Ishikawa (cell line): ENCODE measurements at regions not wholly inside any gene's neighbourhood (a gene's known extent, or its start where the extent isn't known, plus 50 kb on each side); places are given as distances from the start of the nearest gene placed in this dataset.

Experiments
- CEBPB ChIP-seq: IDR thresholded peaks from 2 replicates; pipeline ENCODE4 v1.6.1; 2012
- EGR1 ChIP-seq: IDR thresholded peaks from 2 replicates; pipeline ENCODE4 v1.6.1; 2012
- EP300 ChIP-seq: IDR thresholded peaks from 2 replicates; pipeline ENCODE4 v1.6.1; 2012; ENCODE audit warnings: borderline replicate concordance
- FOXM1 ChIP-seq: IDR thresholded peaks from 2 replicates; pipeline ENCODE4 v1.6.1; 2012; ENCODE audit warnings: low read depth, borderline replicate concordance
- MAX ChIP-seq: IDR thresholded peaks from 2 replicates; pipeline ENCODE4 v1.6.1; 2012
- NFIC ChIP-seq: IDR thresholded peaks from 2 replicates; pipeline ENCODE4 v1.6.1; 2012
- RAD21 ChIP-seq: IDR thresholded peaks from 2 replicates; pipeline ENCODE4 v1.6.1; 2012; ENCODE audit warnings: low read depth
- REST ChIP-seq: IDR thresholded peaks from 2 replicates; pipeline ENCODE4 v1.6.1; 2012; ENCODE audit warnings: low read depth, mild to moderate bottlenecking
- TAF1 ChIP-seq: IDR thresholded peaks from 2 replicates; pipeline ENCODE4 v1.6.1; 2012; ENCODE audit warnings: low read depth, mild to moderate bottlenecking
- TEAD4 ChIP-seq: IDR thresholded peaks from 2 replicates; pipeline ENCODE4 v1.6.1; 2012
- USF1 ChIP-seq: IDR thresholded peaks from 2 replicates; pipeline ENCODE4 v1.6.1; 2012
- YY1 ChIP-seq: IDR thresholded peaks from 2 replicates; pipeline ENCODE4 v1.6.1; 2012; ENCODE audit warnings: low read depth

GRCh38 chr20:39291301-39291700 is 329.2 kb downstream of the DHX35 start:
- TF ChIP-seq NFIC (no peak), REST (no peak), MAX (no peak), EP300 (no peak), YY1 (no peak), USF1 (no peak), TEAD4 (no peak), FOXM1 (no peak), TAF1 (no peak), RAD21 (no peak), CEBPB (no peak), EGR1 (no peak)
